ENCODE measurements at regions not wholly inside any gene's neighbourhood (a gene's known extent, or its start where the extent isn't known, plus 50 kb on each side); places are given as distances from the start of the nearest gene placed in this dataset.
"Not testable (repeated sequence)": the region's sequence is repeated elsewhere in the genome, so short reads cannot be mapped to it uniquely, and the experiment has no call there.

DNA sequence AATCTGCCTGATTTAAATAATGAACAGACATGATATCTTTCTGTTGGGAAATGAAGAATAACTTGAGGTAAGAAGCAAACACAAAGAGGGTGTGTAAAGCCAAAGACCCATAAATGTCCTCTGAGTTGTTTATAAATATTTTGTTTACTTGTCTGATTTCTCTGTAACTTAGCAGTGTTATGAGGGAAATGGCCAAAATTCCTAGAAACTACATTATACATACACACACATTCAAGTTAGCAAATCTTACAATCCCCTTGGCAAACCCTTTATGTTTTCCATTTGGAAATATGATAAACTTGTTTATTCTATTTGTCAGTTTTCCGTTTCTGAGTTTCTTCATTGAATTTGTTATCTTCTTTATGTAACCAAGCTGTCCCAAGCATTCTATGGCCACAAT, 81.4 kb upstream of the TCF21 start:
- no peaks in the 10 kb centered on the region for H3K36me3 Mint-ChIP-seq (ENCODE audit: low read depth)
- H3K4me1 Mint-ChIP-seq (ENCODE audit: low read depth): peaks cover 3% of the 10 kb centered on the region
- H3K27ac Mint-ChIP-seq (ENCODE audit: unreplicated experiment): no peak overlapping the region
- H3K4me3 Mint-ChIP-seq (ENCODE audit: unreplicated experiment): no peak overlapping the region
- TF ChIP-seq, protein P1, sequence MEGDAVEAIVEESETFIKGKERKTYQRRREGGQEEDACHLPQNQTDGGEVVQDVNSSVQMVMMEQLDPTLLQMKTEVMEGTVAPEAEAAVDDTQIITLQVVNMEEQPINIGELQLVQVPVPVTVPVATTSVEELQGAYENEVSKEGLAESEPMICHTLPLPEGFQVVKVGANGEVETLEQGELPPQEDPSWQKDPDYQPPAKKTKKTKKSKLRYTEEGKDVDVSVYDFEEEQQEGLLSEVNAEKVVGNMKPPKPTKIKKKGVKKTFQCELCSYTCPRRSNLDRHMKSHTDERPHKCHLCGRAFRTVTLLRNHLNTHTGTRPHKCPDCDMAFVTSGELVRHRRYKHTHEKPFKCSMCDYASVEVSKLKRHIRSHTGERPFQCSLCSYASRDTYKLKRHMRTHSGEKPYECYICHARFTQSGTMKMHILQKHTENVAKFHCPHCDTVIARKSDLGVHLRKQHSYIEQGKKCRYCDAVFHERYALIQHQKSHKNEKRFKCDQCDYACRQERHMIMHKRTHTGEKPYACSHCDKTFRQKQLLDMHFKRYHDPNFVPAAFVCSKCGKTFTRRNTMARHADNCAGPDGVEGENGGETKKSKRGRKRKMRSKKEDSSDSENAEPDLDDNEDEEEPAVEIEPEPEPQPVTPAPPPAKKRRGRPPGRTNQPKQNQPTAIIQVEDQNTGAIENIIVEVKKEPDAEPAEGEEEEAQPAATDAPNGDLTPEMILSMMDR (IDR thresholded peaks at IDR 0.05): no peak
- H3K9me3 Mint-ChIP-seq (ENCODE audit: low read depth): peaks cover 10% of the 10 kb centered on the region
- DNase-seq (ENCODE audit: low spot score): no peak
- no peaks in the 10 kb centered on the region for H3K27me3 Mint-ChIP-seq (ENCODE audit: low read depth)

DNA sequence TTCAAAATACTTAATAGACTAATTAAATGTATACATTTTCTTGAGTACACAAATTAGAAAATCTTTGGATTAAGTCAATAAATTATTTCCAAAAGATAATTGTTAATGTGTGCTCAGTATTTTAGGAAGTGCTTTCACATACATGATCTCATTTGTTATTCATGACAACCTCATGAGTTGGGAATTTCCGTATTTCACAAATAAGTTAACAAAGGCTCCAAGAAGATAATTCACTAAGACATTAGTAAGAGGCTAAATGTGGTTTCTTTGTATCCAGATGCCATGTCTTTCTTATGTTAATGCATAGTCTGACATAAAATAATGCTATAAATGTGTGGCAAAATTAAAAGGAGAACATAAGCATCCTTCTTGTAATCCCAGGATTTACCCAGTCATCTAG, 79.5 kb upstream of the TCF21 start:
- no peak for DNase-seq (ENCODE audit: low spot score)
- TF ChIP-seq, protein P1 (IDR thresholded peaks at IDR 0.05): no peak
- no peak overlapping the region for H3K4me3 Mint-ChIP-seq (ENCODE audit: unreplicated experiment)
- peaks cover 9% of the 10 kb centered on the region for H3K9me3 Mint-ChIP-seq (ENCODE audit: low read depth)
- H3K36me3 Mint-ChIP-seq (ENCODE audit: low read depth): no peaks in the 10 kb centered on the region
- peaks cover 3% of the 10 kb centered on the region for H3K4me1 Mint-ChIP-seq (ENCODE audit: low read depth)
- no peak overlapping the region for H3K27ac Mint-ChIP-seq (ENCODE audit: unreplicated experiment)
- H3K27me3 Mint-ChIP-seq (ENCODE audit: low read depth): no peaks in the 10 kb centered on the region

DNA sequence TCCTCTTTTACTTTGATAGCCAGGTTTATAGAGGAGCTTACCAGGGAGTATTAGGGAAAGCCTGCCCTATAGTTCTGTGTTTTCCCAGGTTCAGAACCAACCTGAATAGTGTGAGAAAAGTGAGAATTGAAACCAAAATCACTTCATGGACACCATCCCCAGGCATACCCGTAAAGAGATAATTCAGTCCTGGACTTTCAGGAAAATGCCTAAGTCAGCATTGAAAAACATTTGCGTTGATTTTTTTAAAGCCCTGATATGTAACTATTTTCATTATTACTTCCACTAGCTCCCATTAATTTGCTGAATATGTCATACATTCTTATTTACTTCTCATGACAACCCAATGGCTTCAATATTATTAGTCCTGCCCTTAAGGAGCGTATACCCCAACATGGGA, 77.4 kb upstream of the TCF21 start:
- no peak for DNase-seq (ENCODE audit: low spot score)
- H3K4me1 Mint-ChIP-seq (ENCODE audit: low read depth): peaks cover 17% of the 10 kb centered on the region
- H3K9me3 Mint-ChIP-seq (ENCODE audit: low read depth): peaks cover 9% of the 10 kb centered on the region
- H3K27me3 Mint-ChIP-seq (ENCODE audit: low read depth): no peaks in the 10 kb centered on the region
- H3K4me3 Mint-ChIP-seq (ENCODE audit: unreplicated experiment): no peak overlapping the region
- H3K36me3 Mint-ChIP-seq (ENCODE audit: low read depth): no peaks in the 10 kb centered on the region
- no peak overlapping the region for H3K27ac Mint-ChIP-seq (ENCODE audit: unreplicated experiment)
- TF ChIP-seq, protein P1 (IDR thresholded peaks at IDR 0.05): no peak

DNA sequence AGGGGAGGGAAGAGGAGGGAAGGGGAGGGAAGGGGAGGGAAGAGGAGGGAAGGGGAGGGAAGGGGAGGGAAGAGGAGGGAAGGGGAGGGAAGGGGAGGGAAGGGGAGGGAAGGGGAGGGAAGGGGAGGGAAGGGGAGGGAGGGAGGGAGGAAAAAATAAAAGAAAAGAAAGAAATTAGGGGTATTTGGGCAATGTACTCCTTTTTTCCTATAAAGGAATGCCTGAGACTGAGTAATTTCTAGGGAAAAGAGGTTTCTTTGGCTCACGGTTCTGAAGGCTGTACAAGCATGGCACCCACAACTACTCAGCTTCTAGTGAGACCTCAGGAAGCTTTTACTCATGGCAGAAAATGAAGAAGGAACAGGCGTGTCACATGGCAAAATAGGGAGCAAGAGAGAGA, 76.5 kb upstream of the TCF21 start:
- H3K36me3 Mint-ChIP-seq (ENCODE audit: low read depth); H3K27ac Mint-ChIP-seq (ENCODE audit: unreplicated experiment); H3K27me3 Mint-ChIP-seq (ENCODE audit: low read depth); H3K9me3 Mint-ChIP-seq (ENCODE audit: low read depth); H3K4me3 Mint-ChIP-seq (ENCODE audit: unreplicated experiment); DNase-seq (ENCODE audit: low spot score): not testable (repeated sequence)
- H3K4me1 Mint-ChIP-seq (ENCODE audit: low read depth): peaks cover 17% of the 10 kb centered on the region

DNA sequence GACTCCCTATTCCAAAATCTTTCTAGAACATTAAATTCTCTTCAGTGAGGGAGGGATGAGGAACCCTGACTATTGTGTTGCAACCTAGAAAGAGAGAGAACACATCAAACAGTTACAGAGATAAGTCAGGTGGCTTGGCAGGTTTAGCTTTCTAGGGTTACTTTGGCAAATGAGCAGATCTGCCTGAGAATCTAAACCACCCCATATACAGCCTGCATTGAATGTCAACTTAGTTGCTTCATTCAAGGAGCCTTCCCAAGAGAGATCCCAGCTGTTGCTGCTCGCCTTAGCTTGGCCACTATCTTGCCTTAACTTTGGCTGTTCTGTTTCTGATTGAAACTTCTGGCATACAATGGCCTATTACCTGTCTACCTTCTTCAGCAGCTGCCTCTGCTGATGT, 74.7 kb upstream of the TCF21 start:
- H3K27me3 Mint-ChIP-seq (ENCODE audit: low read depth): no peaks in the 10 kb centered on the region
- H3K27ac Mint-ChIP-seq (ENCODE audit: unreplicated experiment): no peak overlapping the region
- no peak for DNase-seq (ENCODE audit: low spot score)
- peaks cover 9% of the 10 kb centered on the region for H3K9me3 Mint-ChIP-seq (ENCODE audit: low read depth)
- no peak overlapping the region for H3K4me3 Mint-ChIP-seq (ENCODE audit: unreplicated experiment)
- TF ChIP-seq, protein P1 (IDR thresholded peaks at IDR 0.05): no peak
- H3K36me3 Mint-ChIP-seq (ENCODE audit: low read depth): no peaks in the 10 kb centered on the region
- peaks cover 14% of the 10 kb centered on the region for H3K4me1 Mint-ChIP-seq (ENCODE audit: low read depth)

DNA sequence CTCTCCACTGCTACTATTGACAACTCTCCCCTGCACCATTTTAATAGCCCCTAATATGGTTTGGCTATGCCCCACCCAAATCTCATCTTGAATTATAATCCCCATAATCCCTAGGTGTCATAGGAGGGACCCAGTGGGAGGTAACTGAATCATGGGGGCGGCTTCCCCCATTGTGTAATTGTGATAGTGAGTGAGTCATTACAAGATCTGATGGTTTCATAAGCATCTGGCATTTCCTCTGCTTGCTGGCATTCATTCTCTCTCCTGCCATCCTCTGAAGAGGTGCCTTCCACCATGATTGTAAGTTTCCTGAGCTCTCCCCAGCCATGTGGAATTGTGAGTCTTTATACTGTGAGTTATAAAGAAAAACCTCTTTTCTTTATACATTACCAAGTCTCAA, 74.1 kb upstream of the TCF21 start:
- no peak for DNase-seq (ENCODE audit: low spot score)
- TF ChIP-seq, protein P1 (IDR thresholded peaks at IDR 0.05): no peak
- peaks cover 9% of the 10 kb centered on the region for H3K9me3 Mint-ChIP-seq (ENCODE audit: low read depth)
- H3K4me1 Mint-ChIP-seq (ENCODE audit: low read depth): peaks cover 14% of the 10 kb centered on the region
- H3K36me3 Mint-ChIP-seq (ENCODE audit: low read depth): no peaks in the 10 kb centered on the region
- no peak overlapping the region for H3K27ac Mint-ChIP-seq (ENCODE audit: unreplicated experiment)
- no peak overlapping the region for H3K4me3 Mint-ChIP-seq (ENCODE audit: unreplicated experiment)
- H3K27me3 Mint-ChIP-seq (ENCODE audit: low read depth): no peaks in the 10 kb centered on the region
